ENCODE measurements at regions not wholly inside any gene's neighbourhood (a gene's known extent, or its start where the extent isn't known, plus 50 kb on each side); places are given as distances from the start of the nearest gene placed in this dataset.

- TF ChIP-seq POLR2A (IDR thresholded peaks at IDR 0.05): no peak
- TF ChIP-seq CTCF (IDR thresholded peaks at IDR 0.05 in 4 of 5, conservative IDR thresholded peaks at IDR 0.05 in 1 of 5): no peak
Observed at GRCh38 chr7:42709284-42709683, 202.6 kb downstream of the C7orf25 start.

Data from gastrocnemius medialis (tissue), 4 donors.